IPS-NIHi11 (cell line): ENCODE measurements at regions not wholly inside any gene's neighbourhood (a gene's known extent, or its start where the extent isn't known, plus 50 kb on each side); places are given as distances from the start of the nearest gene placed in this dataset.

Experiments
- DNase-seq: peaks from one replicate; pipeline ENCODE4 v3.0.0; 2012; ENCODE audit warnings: mixed read lengths, low spot score

DNA sequence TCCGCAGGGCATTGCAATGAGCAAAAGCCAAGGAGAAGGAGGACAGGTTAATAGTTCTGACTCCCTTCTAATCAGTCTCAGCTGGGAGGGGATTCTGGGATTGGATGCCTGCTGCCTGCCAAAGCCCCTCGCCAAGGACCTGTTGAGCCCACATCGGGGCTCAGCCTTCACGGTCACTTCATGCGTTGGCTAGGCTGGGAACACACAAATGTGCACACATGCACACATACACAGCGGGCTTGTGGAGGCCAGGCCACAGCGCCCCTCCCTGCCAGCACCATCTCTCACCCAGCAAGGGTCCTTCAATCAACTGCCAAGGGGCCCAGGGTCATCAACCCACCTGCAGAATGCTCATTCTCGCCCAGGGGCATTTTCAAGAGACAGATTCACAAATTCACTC, 113.9 kb downstream of the C5orf15 start:
- DNase-seq, result no peak

GRCh38 chr5:133853646-133854365, 114.6 kb downstream of the C5orf15 start:
- DNase-seq, result peak; percentile 39

DNA sequence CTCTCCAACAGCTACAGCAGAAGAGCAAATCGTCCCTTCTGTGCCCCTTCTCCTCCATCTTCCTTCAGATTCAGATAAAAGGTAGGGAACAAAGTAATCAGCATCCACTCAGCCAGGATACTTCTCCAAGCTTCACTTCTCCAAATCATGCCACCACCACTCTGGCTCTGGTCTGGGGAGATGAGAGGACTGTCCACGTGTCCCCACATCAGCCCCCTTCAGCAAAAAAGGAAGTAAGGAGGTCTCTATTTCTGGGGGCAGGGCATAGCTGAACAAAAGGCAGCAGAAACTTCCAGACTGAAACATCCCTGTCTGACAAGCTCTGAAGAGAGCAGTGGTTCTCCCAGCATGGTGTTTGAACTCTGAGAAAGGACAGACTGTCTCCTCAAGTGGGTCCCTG, 116.9 kb downstream of the C5orf15 start:
- no peak for DNase-seq

DNA sequence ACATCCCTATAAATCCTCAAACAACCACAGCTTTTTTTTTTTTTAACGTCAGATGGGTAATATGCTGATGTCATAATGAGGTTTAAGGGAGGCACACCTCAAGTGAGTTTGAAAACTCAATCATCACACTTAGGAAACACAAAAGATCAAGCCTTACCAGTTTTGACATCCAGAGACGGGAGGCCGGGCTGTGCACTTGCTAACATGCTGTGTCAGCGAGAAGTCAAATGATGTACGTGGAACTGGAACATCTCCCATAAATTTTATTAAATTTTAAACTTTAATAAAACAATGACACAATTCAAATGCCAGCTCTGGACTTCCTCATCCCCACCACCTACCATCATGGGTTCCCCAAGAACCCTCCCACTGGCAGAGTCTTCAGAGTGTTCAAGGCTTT, 117.6 kb downstream of the C5orf15 start:
- no peak for DNase-seq

- no peak for DNase-seq
These were observed 119.3 kb downstream of the C5orf15 start for GRCh38 chr5:133849116-133849515.

- DNase-seq, result no peak
These were observed 120.0 kb downstream of the C5orf15 start for GRCh38 chr5:133848341-133848811.

- DNase-seq, result no peak
These were observed 120.5 kb downstream of the C5orf15 start for GRCh38 chr5:133847886-133848285.

- DNase-seq, result no peak
These were observed 121.1 kb downstream of the C5orf15 start for GRCh38 chr5:133847301-133847700.

DNA sequence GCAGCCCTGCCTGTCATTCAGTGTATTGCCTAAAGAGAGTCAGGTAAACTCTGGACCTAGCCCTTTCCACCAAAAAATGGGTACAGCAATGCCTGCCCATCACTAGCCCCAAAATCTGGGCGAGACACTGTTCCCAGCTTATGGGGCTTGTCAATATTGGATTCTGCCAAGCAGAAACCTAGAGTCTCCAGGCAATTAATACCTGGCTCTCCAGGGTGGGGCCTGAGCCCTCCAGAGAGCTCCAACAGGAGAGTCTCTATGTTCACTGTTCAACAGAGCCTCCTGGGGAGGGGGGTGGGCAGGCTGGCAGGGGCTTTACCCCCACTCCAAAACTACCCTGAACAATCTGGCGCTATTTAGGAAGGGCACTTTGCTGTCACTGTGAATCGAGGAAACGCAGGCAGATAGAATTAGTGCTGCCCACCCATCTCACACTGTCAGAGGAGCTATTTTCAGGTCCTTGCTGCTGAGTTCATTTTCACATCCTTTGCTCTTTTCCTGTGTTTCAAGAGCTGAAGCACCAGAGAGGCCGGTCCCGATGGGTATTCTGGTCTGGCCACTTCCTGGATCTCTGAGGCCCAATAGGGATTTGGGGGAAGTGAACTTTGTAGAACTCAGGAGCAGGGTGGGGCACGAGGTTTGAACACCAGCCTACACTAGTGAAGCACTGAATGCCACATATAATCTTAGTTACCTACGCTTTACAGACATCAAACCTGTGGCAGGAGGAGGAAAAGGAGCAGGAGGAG, 121.8 kb downstream of the C5orf15 start:
- DNase-seq, result no peak

- DNase-seq, result no peak
These were observed 123.2 kb downstream of the C5orf15 start for GRCh38 chr5:133845271-133845670.

DNA sequence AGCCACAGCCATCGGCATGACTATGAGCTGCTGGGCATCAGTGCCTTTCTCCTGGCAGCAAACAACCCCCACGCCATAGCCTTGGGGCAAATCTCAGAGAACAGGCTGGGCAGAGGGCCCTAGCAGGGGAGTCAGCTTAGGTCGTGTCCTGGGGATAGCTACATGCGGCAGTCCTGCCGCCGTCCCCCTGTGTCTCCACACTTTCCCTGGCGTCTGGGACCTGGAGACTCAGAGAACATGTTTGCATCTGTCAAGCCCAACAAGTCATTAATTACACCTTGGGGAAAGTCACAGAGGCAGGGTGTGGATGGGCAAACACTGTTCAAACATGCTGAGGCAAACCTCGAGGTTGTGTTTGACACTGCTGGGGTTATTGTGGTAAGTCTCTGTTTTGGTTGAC, 123.6 kb downstream of the C5orf15 start:
- no peak for DNase-seq

DNA sequence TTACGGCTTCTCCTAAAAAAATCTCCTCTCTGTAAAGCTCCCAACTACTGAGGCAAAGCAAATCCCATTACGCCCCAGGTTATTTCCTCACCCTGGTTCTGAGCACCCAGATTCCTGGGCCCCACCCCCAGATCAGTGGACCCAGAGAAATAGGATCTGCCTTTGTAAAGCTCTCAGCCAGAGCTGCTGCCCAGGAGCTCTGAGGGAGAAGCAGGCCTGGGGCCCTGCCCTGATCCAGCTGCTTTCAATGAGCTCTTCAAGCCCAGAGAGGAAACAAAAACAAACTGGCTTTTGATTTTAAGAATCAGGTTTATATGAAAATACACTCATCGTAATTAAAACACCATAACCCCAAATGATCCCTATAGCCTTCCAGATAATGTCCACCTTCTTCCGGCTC, 124.5 kb downstream of the C5orf15 start:
- DNase-seq, result no peak

- no peak for DNase-seq
These were observed 125.4 kb downstream of the C5orf15 start for GRCh38 chr5:133842846-133843611.

DNA sequence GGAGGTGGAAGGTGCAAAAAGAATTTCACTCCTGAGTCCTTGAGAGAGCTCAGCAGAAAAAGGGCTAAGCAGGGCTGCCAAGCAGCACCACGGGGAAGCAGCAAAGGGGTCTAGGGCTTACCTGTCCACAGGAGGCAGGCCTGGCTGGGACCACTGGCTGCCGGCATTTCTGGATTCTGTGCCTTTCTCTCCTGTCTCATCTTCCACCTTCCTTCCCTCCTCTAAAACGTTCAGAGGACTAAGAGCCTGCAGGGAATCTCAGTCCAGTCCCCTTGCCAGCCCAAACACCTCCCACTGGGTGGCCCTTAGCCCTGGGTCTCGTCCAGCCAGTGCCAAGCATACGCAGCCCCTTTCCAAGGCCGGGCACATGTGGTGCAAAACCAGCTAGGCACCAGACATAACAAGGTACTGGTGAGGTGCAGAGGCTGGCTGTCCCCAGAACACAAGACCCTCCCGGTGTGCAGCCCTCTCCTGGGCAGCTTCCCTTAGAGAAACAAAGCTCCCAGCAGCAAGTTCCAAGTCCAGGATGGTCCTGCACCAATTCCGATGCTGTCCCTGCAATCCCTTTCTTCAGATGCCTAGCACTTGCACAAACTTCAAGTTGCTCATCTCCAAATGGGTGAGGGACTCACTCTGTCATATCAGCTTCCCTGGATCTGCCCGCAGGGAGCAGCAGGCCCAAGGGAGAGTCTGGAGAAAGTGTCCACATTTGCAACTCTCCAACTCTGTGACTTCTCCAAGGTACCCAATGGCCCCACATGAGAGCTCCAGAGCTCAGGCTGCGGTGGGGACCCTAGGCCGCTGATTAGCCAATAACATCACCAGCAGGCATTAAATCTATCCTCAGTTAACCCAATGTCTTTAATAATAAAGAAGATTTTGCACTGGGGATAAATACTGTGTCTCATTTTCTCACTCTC, 126.3 kb downstream of the C5orf15 start:
- no peak for DNase-seq

- no peak for DNase-seq
These were observed 128.3 kb downstream of the C5orf15 start for GRCh38 chr5:133840168-133840567.

DNA sequence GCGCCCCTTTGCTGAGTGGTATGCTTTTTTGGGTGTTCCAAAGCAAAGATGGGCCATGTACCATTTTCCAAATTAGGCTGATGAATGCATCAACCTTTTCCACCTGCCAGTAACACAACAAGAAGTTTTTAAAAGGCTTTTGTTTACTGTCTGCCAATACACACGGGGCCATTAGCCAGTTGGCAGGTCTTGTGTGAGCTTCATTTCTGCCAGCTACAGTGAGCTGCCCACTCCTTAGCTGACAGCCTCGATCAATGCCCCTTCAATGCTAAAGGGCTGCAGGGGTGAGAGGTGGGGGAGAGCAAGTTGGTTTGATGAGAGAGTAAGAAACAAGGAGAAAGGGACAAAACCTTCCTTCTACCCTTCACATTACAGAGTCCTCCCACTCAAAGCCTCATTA, 128.7 kb downstream of the C5orf15 start:
- no peak for DNase-seq

DNA sequence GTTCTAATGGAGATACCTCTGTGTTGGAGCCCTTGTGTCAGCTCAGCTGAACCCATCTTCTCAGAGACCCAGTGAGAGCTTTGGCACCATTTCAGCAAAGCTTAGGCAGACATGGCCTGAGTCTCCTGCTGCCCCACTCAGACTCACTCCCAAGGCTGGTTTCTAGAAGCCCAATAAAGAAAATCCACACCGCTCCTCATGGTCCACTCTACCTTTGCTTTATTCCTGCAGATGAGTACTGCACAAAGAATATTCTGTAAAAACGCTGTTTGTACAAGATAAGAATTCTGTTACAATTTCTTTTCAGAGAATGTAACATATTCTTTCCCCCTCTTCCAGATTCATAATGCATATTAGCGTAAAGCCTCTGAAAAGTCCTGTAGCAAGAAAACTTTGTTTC, 129.3 kb downstream of the C5orf15 start:
- DNase-seq, result no peak

DNA sequence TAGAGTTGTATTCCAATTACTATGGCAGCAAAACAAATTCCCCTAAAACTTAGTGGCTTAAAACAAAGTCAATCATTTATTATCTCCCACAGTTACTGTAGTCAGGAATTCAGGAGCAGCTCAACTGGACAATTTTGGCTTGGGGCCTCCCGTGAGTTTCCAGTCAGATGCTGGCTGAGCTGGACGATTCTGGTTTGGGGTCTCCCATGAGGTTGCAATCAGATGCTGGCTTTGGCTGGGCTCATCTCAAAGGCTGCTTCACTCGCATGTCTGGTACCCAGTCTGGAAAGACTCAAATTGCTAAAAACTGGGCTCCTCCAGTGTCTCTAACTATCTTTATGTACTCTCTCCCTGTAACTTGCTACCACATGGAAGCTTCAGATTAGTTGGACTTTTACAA, 130.1 kb downstream of the C5orf15 start:
- no peak for DNase-seq

DNA sequence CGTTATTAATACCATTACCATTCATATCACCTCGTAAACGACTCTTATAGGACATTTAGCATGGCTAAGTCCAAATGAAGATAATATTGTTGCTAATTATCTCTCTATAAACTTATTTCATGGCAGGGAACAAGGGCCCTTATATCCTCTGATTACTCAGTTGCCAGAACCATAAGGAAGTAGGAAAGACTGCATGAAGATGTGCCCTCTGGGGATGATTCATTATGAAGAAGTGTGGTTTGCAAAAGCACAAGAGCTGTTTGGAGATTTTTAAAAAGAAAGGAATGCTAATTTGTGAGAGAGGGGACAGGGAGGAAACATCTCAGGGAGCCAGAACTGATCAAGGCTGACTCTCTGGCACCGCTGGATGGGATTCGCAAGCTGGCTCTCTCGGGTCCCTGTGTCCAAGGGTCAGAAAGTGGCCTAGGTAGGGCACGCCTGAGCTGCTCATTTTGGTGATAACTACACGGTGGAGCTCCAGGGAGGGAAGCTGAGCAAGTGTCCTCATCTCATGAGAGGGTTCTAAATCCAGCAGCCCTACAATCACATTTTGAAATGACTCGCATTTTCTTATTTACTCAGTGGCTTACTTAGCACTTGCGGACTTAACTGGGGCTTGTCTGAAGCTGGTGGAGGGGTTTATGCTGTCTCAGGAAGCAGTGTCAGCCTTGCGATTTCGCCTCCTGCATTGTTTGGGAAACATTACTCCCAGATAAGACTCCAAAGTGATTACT, 136.8 kb downstream of the C5orf15 start:
- no peak for DNase-seq

DNA sequence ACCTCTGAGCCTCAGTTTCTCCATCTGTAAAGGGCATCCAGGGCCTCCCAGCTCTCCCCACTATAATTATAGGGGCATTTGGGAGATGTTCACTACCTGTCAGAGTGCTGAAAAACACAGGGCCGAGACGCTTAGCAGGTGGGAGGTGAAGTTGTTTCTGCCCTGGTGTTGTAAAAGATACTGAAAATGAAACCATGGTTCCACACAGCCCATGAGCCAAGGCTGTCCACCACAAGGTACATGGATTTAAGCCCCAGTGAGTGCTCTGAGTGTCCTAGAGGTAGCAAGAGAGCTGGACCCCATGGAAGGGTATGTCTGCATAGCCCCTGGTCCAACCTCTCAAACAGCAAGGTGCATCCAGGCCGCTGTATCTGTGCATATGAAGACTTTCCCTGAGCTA, 137.5 kb downstream of the C5orf15 start:
- DNase-seq, result no peak

DNA sequence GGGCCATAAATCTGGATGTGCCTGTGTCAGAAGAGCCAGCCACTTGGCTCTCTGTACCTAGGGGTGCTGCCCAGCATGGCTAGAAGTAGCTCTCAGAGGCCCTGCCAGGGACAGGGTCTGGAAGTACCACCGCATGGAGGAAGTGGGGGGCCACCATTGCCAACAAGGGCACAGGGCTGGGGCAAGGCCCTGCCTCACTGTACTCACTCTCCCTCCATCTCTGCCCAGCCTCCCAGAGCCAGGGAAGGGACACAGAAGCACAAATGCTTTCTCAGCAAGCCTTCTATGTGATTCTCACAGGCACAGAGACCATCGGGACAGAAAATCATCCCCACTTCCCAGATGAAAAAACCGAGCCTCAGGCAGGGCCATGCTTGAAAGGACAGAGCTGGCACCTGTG, 138.1 kb downstream of the C5orf15 start:
- DNase-seq, result no peak
